ENCODE measurements at regions not wholly inside any gene's neighbourhood (a gene's known extent, or its start where the extent isn't known, plus 50 kb on each side); places are given as distances from the start of the nearest gene placed in this dataset.

DNA sequence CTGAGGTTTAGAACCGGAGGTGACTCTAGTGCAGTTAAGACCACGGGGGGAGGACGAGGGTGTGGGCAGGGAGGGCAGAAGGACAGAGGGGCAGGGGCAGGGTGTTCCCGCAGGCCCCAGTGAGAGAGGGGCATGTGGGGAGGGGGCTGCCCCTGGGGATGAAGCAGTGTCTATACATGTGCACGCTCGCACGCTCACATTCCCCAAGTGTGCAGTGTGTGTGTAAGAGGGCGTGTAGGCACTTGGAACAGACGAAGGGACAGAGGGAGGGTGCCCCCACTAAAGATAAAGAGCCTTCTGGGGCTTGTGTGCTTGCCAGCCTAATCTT lies 69.5 kb upstream of the MEF2A start:
- Histone ChIP-seq H2BK120ac (replicated peaks; ENCODE audit: low read depth, low read length) (no peak overlapping the region), H3K23me2 (ENCODE audit: low read depth, low read length) (no peaks in the 10 kb centered on the region), H3K27ac (ENCODE audit: low read depth, low read length) (no peak overlapping the region), H3K9ac (replicated peaks in 1 of 4; ENCODE audit: extremely low read depth in 1 of 4, low read depth in 3 of 4, low read length in 3 of 4) (no peak overlapping the region), H2AFZ (ENCODE audit: low read length) (no peak overlapping the region), H3K4ac (replicated peaks; ENCODE audit: insufficient read length, low read depth, low read length) (no peak overlapping the region), H3K27me3 (replicated peaks in 1 of 4; ENCODE audit: control insufficient read depth in 3 of 4, extremely low read depth in 1 of 4, insufficient read depth in 3 of 4, low read length in 3 of 4) (no peaks in the 10 kb centered on the region), H3K79me2 (ENCODE audit: control insufficient read depth in 1 of 2, insufficient read depth in 2 of 2, low read length in 2 of 2) (no peaks in the 10 kb centered on the region), H3K18ac (ENCODE audit: extremely low read depth, low read length) (no peak overlapping the region), H4K91ac (replicated peaks; ENCODE audit: insufficient read length, low read length) (no peak overlapping the region), H4K8ac (ENCODE audit: extremely low read depth, insufficient read depth, low read length) (no peak overlapping the region), H3K14ac (ENCODE audit: insufficient read length) (no peak overlapping the region), H2AK5ac (ENCODE audit: low read depth, low read length) (no peak overlapping the region), H2BK12ac (ENCODE audit: low read depth, low read length) (no peak overlapping the region), H3K9me3 (ENCODE audit: insufficient read depth in 2 of 2, low read depth in 1 of 2, low read length in 1 of 2) (peaks cover 0 to 6% of the 10 kb centered on the region in 2 experiments; a peak in 1 of 4 replicates), H2BK5ac (ENCODE audit: low read depth, low read length) (no peak overlapping the region), H2BK20ac (ENCODE audit: low read length) (no peak overlapping the region), H4K20me1 (replicated peaks in 1 of 2; ENCODE audit: control insufficient read depth in 1 of 2, insufficient read depth in 2 of 2, low read length in 2 of 2) (no peaks in the 10 kb centered on the region), H3K4me1 (replicated peaks in 1 of 4; ENCODE audit: control insufficient read depth in 3 of 4, insufficient read depth in 4 of 4, low read length in 3 of 4) (no peaks in the 10 kb centered on the region), H4K5ac (ENCODE audit: insufficient read length, low read depth, low read length) (no peak overlapping the region), H3K4me3 (ENCODE audit: extremely low read depth in 1 of 4, insufficient read depth in 2 of 4, low read depth in 3 of 4, low read length in 4 of 4) (no peak overlapping the region), H2BK15ac (ENCODE audit: low read length) (no peak overlapping the region), H3K79me1 (ENCODE audit: low read depth, low read length) (no peaks in the 10 kb centered on the region), H3K36me3 (ENCODE audit: control insufficient read depth in 2 of 4, insufficient read depth in 4 of 4, low read length in 3 of 4) (no peaks in the 10 kb centered on the region), H3K23ac (ENCODE audit: insufficient read length) (no peak overlapping the region), H3K56ac (replicated peaks; ENCODE audit: insufficient read length, low read depth, low read length) (no peak overlapping the region), H3K4me2 (ENCODE audit: insufficient read depth in 1 of 2, low read depth in 2 of 2, low read length in 2 of 2) (no peak overlapping the region)
- WGBS, 2 experiments (ENCODE audit: extremely low coverage in 1 of 2, insufficient coverage in 1 of 2, insufficient read length in 1 of 2, insufficient replicate concordance in 2 of 2, low coverage in 1 of 2, low lambda C conversion rate in 2 of 2, missing lambda C conversion rate in 1 of 2): 81% methylated on average over 8 of the region's 9 CpGs; no CpG with 5 or more reads in 1 of the 2 experiments
- FAIRE-seq (no peak), DNase-seq (ENCODE audit: low read depth in 1 of 2, low spot score in 2 of 2) (no peak)
- ChIA-PET CTCF (ENCODE audit: partially characterized antibody) (no interaction called here), POLR2A (ENCODE audit: partially characterized antibody) (no interaction called here)
- TF ChIP-seq MAFK (IDR thresholded peaks at IDR 0.05; ENCODE audit: low read depth, low read length): no peak
- no peak for TF ChIP-seq BACH1 (IDR thresholded peaks at IDR 0.05; ENCODE audit: low read length)
- no peak for TF ChIP-seq RAD21 (IDR thresholded peaks at IDR 0.05 in 1 of 2, conservative IDR thresholded peaks at IDR 0.05 in 1 of 2; ENCODE audit: low read depth in 2 of 2, low read length in 2 of 2)
- TF ChIP-seq, protein P1, sequence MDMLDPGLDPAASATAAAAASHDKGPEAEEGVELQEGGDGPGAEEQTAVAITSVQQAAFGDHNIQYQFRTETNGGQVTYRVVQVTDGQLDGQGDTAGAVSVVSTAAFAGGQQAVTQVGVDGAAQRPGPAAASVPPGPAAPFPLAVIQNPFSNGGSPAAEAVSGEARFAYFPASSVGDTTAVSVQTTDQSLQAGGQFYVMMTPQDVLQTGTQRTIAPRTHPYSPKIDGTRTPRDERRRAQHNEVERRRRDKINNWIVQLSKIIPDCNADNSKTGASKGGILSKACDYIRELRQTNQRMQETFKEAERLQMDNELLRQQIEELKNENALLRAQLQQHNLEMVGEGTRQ (IDR thresholded peaks at IDR 0.05; ENCODE audit: low read length): no peak
- no peak for TF ChIP-seq GTF2F1 (IDR thresholded peaks at IDR 0.05; ENCODE audit: borderline replicate concordance, low read depth, low read length)
- no peak for TF ChIP-seq POLR2A (IDR thresholded peaks at IDR 0.05; ENCODE audit: control extremely low read depth in 1 of 2, low read depth in 2 of 2, low read length in 2 of 2)
- TF ChIP-seq CHD1 (IDR thresholded peaks at IDR 0.05; ENCODE audit: low read depth, low read length): no peak
- TF ChIP-seq RFX5 (IDR thresholded peaks at IDR 0.05; ENCODE audit: borderline replicate concordance, low read depth, low read length): no peak
- TF ChIP-seq, protein P2, sequence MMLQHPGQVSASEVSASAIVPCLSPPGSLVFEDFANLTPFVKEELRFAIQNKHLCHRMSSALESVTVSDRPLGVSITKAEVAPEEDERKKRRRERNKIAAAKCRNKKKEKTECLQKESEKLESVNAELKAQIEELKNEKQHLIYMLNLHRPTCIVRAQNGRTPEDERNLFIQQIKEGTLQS (IDR thresholded peaks at IDR 0.05; ENCODE audit: insufficient read depth, low read depth, low read length): no peak
- TF ChIP-seq SUZ12 (IDR thresholded peaks at IDR 0.05; ENCODE audit: low read length): no peak
- no peak for TF ChIP-seq KDM4A (IDR thresholded peaks at IDR 0.05; ENCODE audit: low read depth, low read length, severe bottlenecking)
- no peak for TF ChIP-seq TAF1 (IDR thresholded peaks at IDR 0.05; ENCODE audit: low read depth, low read length)
- TF ChIP-seq TAF7 (optimal IDR thresholded peaks at IDR 0.05; ENCODE audit: borderline replicate concordance, low read depth, low read length): no peak
- no peak for TF ChIP-seq TCF12 (IDR thresholded peaks at IDR 0.05; ENCODE audit: low read depth, low read length)

Data from H1 (cell line).